ENCODE measurements at regions not wholly inside any gene's neighbourhood (a gene's known extent, or its start where the extent isn't known, plus 50 kb on each side); places are given as distances from the start of the nearest gene placed in this dataset.

- intact Hi-C loops (cut with DNase I): no loop called here
- no peak for DNase-seq
Observed at GRCh38 chr13:111861766-111862366, 205.1 kb upstream of the SOX1 start.

GRCh38 chr13:111862836-111863815 lies 203.8 kb upstream of the SOX1 start:
- DNase-seq: no peak
- intact Hi-C loops (cut with DNase I): no loop called here

DNA sequence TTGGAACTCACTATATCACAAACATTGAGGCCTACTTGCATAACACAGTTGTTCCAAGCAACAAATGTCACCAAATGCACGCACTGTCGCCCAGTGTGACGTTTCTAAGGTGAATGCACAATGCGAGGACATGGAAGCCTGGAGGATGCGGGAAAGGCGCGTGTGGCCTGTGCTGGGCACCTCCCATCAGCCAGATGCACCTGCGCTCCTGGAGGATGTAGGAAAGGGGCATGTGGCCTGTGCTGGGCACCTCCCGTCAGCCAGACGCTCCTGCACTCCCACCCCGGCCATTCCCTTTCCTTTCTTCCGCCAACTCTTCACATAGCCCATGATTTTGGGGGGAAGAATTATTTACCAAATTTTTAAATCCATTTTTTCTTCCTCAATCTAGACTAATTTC lies 202.4 kb upstream of the SOX1 start:
- no peak for DNase-seq
- intact Hi-C loops (cut with DNase I): no loop called here

- intact Hi-C loops (cut with DNase I): no loop called here
- DNase-seq: no peak
Observed at GRCh38 chr13:111865046-111865445, 201.9 kb upstream of the SOX1 start.

DNA sequence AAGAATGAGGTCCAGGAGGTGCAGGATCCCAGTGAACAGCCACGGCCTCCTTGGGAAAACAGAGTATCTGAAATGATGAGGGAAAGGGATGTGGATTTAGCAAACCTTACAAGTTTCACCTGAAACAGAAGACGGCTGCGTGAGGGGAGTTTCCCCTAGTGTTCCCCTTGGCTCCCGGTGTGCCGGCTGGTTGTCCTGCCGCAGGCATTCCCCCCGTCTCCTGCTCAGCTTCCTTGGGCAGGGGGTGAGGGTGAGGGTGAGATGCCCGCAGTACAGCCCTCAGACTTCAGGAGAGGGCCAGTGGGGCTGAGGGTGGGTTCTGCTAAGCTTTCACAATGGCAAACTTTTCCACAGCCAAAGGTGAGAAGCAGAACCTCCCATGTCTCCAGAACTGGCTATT lies 201.1 kb upstream of the SOX1 start:
- intact Hi-C loops (cut with DNase I): no loop called here
- DNase-seq: no peak

DNA sequence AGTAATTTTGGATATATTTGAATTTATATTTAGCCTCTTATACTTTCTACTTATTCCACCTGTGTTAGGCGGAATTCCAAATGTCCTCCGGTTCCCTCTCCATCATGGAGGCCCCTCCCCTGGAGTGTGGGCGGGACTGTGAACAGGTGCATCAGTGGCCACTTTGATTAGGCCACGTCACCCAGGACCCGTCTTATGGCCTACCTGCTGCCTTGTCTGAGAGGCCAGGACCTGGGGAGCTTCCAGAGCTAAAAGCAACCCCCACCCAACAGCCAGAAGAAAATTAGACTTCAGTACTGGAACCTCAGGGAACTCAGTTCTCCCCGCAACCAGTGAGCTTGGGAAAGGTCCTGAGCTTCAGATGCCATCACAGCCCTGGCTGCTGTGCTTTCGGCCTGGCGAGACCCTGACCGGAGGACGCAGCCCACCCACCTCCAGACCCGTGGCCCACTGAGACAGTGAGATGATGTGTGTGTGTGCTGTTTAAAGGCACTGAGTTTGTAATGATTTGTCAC lies 200.2 kb upstream of the SOX1 start:
- intact Hi-C loops (cut with DNase I): no loop called here
- DNase-seq: no peak

- intact Hi-C loops (cut with DNase I): no loop called here
- no peak for DNase-seq
Observed at GRCh38 chr13:111867657-111868056, 199.3 kb upstream of the SOX1 start.

DNA sequence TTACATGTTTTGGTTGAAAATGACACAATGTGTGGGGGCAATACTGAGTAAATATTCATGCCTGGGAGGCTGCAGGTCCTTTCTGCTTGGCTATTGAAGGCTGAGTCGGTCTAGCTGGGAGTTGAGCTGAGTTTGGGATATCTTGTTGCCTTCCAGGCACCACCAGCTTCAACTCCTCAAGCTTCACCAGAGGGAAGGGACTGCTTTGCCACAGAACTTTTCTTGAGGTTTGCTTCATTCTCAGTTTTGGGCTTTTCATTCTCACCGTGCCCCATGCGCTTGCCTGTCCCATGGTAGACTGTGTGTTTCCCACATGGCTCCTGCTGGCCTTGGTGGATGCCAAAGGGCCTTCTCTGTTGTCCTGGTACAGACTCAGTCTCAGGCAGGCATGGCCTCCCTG lies 198.2 kb upstream of the SOX1 start:
- no peak for DNase-seq
- intact Hi-C loops (cut with DNase I): no loop called here

DNA sequence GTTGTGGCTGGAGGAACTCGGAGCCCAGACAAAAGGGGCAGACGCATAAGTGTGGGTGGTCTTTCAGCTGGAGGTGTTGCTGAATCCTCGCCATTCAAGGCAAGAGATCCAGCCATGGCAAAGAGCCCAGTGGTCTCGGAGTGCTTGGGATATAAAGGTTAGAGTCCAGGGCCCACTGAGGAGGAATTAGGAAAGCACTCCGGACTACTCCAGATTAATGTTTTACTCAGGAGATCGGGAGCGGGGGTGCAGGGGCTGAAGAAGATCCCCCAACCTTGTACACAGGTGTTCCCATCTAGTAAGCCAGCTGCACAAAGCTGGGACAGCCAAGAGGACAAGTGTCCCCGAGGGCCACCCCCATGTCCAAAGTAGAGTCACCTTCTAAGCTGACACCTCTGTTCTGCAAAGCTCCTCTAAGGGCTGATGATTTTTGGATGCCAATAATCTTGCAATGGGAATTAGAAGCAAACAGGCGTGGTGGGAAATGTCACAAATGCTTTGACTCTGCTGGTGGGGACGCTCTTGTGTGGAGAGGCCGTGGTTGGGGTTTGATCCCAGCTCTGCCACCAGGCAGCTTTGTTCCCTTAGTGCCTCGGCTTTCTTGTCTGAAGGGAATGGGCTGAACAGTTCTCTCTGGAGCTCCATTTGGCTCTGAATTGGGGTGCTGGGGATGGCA lies 194.3 kb upstream of the SOX1 start:
- intact Hi-C loops (cut with DNase I): no loop called here
- peak in 1 of 10 donors; percentile 56 for DNase-seq

DNA sequence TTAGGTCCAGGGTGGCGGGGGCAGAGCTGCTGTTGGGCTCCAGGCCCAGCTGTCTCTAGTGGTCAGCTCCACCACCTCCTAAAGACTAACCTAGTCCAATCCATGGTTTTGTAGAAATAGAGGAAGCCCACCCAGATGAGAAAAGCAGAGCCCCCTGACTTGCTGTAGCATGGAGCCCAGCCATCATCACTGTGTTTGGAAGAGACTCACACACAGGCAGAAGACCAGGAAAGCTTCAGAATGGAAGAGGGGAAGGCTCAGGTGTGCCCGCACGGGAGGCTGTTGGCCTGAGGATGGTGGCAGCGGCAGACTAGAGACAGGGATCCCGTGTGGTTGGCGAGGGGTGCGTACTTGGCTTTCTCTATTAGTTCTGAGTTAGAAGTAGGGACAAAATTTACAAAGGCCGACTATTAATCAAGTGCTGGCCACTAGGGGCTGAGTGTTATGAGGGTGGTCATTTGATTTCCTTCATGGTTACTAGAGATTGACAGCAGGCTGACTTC lies 193.2 kb upstream of the SOX1 start:
- intact Hi-C loops (cut with DNase I): no loop called here
- peak in 1 of 10 donors; percentile 50 for DNase-seq

DNA sequence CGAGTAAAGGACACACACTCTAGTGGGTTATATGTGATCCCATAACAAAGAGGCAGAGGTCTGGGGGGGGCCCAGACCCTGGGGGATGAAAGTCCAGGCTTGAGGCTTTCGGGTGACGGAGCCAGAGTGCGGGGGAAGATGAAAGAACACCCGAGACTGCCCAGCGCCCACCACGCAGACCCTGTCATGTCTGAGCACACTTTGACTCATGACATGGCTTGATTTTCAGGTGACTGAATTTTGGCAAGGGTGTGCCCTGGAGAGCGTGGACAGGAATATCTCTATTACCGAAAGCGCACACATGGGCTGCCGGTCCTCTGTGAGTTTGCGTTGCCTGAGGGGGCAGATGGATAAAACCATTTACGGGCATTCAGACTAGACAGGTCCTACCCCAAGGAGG lies 192.0 kb upstream of the SOX1 start:
- intact Hi-C loops (cut with DNase I): no loop called here
- DNase-seq: peak in 1 of 10 donors; percentile 26

GRCh38 chr13:111875915-111876314 lies 191.0 kb upstream of the SOX1 start:
- intact Hi-C loops (cut with DNase I): no loop called here

GRCh38 chr13:111876506-111876905 lies 190.4 kb upstream of the SOX1 start:
- intact Hi-C loops (cut with DNase I): no loop called here
- DNase-seq: peak in 1 of 10 donors; percentile 24

More at GRCh38 chr13:111875915-111876314, 191.0 kb upstream of the SOX1 start:
- DNase-seq: peak in 1 of 10 donors; percentile 21

DNA sequence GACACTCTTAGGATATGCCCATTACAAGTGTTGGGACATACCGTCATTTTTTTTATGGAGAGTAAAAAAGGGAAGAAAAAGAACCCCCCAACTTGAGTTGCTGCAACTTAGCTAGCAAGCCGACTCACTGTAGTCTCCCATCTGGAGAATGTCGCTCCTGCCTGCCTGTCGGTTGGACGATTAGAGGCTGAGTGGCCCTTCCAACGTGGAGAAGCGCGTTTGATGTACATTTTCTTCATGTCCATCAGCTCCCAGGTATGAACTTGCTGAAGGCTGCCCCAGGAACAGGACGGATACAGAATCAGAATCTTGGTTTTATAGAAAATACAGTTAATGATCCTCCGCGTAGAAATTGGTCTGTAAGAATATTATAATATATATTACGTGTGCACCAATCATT lies 189.0 kb upstream of the SOX1 start:
- intact Hi-C loops (cut with DNase I): no loop called here
- no peak for DNase-seq

DNA sequence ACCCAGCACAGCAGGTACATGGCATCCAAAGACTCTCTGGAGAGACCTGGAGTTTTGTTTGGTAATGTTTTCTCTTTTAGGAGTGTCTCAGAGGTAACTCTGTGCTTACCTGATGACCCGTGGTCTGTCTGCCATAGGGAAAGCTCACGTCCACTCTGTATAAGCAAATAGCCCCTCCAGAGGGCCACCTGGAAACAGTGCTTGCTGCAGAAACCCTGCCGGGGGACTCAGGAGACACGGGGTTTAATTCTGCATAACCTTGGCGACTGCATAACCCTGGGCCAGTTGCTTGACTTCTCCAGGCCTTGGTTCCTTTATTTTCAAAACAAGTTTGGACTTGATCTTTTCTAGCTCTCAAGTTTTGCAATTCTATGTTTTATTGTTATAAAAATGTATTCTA lies 187.2 kb upstream of the SOX1 start:
- intact Hi-C loops (cut with DNase I): no loop called here
- no peak for DNase-seq

DNA sequence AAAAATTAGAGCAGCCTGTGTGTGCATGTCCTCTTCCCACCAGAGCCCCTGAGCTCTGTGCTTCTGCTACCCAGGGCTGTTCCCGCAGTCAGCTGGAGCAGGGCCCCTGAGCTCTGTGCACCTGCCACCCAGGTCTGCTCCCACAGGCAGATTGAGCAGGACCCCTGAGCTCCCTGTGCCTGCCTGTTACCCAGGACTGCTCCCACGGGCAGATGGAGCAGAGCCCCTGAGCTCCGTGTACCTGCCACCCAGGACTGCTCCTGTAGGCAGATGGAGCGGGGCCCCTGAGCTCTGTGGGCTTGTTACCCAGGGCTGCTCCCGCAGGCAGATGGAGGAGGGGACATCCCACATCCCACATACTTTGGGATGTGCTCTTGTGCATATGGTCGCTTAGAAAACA lies 186.8 kb upstream of the SOX1 start:
- intact Hi-C loops (cut with DNase I): no loop called here
- peak in 1 of 10 donors; percentile 80 for DNase-seq

GRCh38 chr13:111881700-111882099 lies 185.2 kb upstream of the SOX1 start:
- peak in 1 of 10 donors; percentile 55 for DNase-seq
- intact Hi-C loops (cut with DNase I): no loop called here

DNA sequence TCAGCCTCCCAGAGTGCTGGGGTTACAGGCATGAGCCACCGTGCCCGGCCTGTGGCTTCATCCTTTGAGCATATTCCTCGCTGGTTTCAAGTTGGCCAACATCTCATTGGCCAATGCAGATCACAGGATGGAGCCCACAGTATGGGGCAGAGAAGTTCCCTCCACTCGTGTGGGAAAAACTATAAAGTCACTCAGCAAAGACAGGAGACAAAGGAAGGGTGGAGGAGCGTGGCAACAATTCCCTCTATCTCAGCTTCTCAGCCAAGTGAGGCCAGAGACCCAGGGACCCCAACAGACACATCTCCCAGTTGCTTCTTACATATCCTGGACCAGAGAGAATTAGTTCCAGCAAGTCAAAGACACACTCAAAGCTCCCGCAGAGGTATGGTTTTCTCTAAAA lies 184.6 kb upstream of the SOX1 start:
- intact Hi-C loops (cut with DNase I): no loop called here
- peak in 1 of 10 donors; percentile 32 for DNase-seq

GRCh38 chr13:111883571-111884343 lies 183.2 kb upstream of the SOX1 start:
- intact Hi-C loops (cut with DNase I): no loop called here
- DNase-seq: peak in 1 of 10 donors; percentile 61
